T-helper 17 cell (primary cell): ENCODE measurements at regions not wholly inside any gene's neighbourhood (a gene's known extent, or its start where the extent isn't known, plus 50 kb on each side); places are given as distances from the start of the nearest gene placed in this dataset.

ENCODE experiments used
- ATAC-seq: fragments of 150-1000 bp; cut with Tn5 transposase; 2 replicates; pipeline ENCODE4 v1.10.0; 2021; ENCODE audit warnings: mild to moderate bottlenecking, moderate library complexity
- DNase-seq, 3 donors: peaks; one replicate each; pipeline versions ENCODE4 v3.0.0 to v3.0.0-alpha.2; 2020 to 2021
- H3K9me3 ChIP-seq: one replicate; pipeline ENCODE4 v1.7.0; 2013; ENCODE audit warnings: low read length, mild to moderate bottlenecking; ENCODE audit not compliant: control insufficient read depth, poor library complexity, severe bottlenecking
- H3K27ac Mint-ChIP-seq: one replicate; pipeline ENCODE4 v1.8.0; 2022; ENCODE audit warnings: mild to moderate bottlenecking, moderate library complexity, mixed read lengths
- H3K27me3 Mint-ChIP-seq: one replicate; pipeline ENCODE4 v1.8.0; 2022; ENCODE audit warnings: mixed read lengths
- H3K36me3 Mint-ChIP-seq: one replicate; pipeline ENCODE4 v1.8.0; 2022; ENCODE audit warnings: low read depth, mixed read lengths
- H3K4me1 Mint-ChIP-seq: one replicate; pipeline ENCODE4 v1.8.0; 2022; ENCODE audit warnings: mild to moderate bottlenecking, mixed read lengths
- H3K4me3 Mint-ChIP-seq: one replicate; pipeline ENCODE4 v1.8.0; 2022; ENCODE audit warnings: mild to moderate bottlenecking, moderate library complexity, mixed read lengths

- H3K9me3 ChIP-seq, result no peaks in the 10 kb centered on the region
- no peaks in the 10 kb centered on the region for H3K36me3 Mint-ChIP-seq
- ATAC-seq (no peak), DNase-seq (no peak)
- no peak overlapping the region for H3K4me3 Mint-ChIP-seq
- no peaks in the 10 kb centered on the region for H3K4me1 Mint-ChIP-seq
- no peaks in the 10 kb centered on the region for H3K27me3 Mint-ChIP-seq
- H3K27ac Mint-ChIP-seq, result no peak overlapping the region
Observed at GRCh38 chr5:88000877-88001276, 267.8 kb downstream of the TMEM161B start.

- no peaks in the 10 kb centered on the region for H3K9me3 ChIP-seq
- no peaks in the 10 kb centered on the region for H3K27me3 Mint-ChIP-seq
- H3K27ac Mint-ChIP-seq, result no peak overlapping the region
- H3K4me3 Mint-ChIP-seq, result no peak overlapping the region
- no peaks in the 10 kb centered on the region for H3K36me3 Mint-ChIP-seq
- no peak for ATAC-seq
- DNase-seq, result no peak
- no peaks in the 10 kb centered on the region for H3K4me1 Mint-ChIP-seq
Observed at GRCh38 chr5:87997662-87998061, 271.0 kb downstream of the TMEM161B start.

GRCh38 chr5:87966213-87966612, 302.4 kb downstream of the TMEM161B start:
- Mint-ChIP-seq H3K36me3 (no peaks in the 10 kb centered on the region), H3K4me3 (no peak overlapping the region), H3K4me1 (no peaks in the 10 kb centered on the region), H3K27me3 (peaks cover 4% of the 10 kb centered on the region), H3K27ac (no peak overlapping the region)
- DNase-seq (no peak), ATAC-seq (no peak)
- no peaks in the 10 kb centered on the region for H3K9me3 ChIP-seq

- DNase-seq, result no peak
- ATAC-seq, result no peak
- Mint-ChIP-seq H3K36me3 (no peaks in the 10 kb centered on the region), H3K27ac (no peak overlapping the region), H3K4me3 (no peak overlapping the region), H3K27me3 (no peaks in the 10 kb centered on the region), H3K4me1 (no peaks in the 10 kb centered on the region)
- H3K9me3 ChIP-seq, result no peaks in the 10 kb centered on the region
Observed at GRCh38 chr5:87954121-87954520, 314.5 kb downstream of the TMEM161B start.

GRCh38 chr5:87951661-87952060, 317.0 kb downstream of the TMEM161B start:
- H3K4me1 Mint-ChIP-seq, result no peaks in the 10 kb centered on the region
- H3K27me3 Mint-ChIP-seq, result no peaks in the 10 kb centered on the region
- ATAC-seq, result no peak
- no peak overlapping the region for H3K27ac Mint-ChIP-seq
- no peak overlapping the region for H3K4me3 Mint-ChIP-seq
- no peaks in the 10 kb centered on the region for H3K9me3 ChIP-seq
- no peak for DNase-seq
- no peaks in the 10 kb centered on the region for H3K36me3 Mint-ChIP-seq

GRCh38 chr5:87949676-87950631, 318.7 kb downstream of the TMEM161B start:
- H3K9me3 ChIP-seq, result no peaks in the 10 kb centered on the region
- no peak overlapping the region for H3K27ac Mint-ChIP-seq
- DNase-seq, result no peak
- H3K27me3 Mint-ChIP-seq, result no peaks in the 10 kb centered on the region
- H3K36me3 Mint-ChIP-seq, result peaks cover 2% of the 10 kb centered on the region
- H3K4me1 Mint-ChIP-seq, result no peaks in the 10 kb centered on the region
- no peak for ATAC-seq
- H3K4me3 Mint-ChIP-seq, result no peak overlapping the region

GRCh38 chr5:87948486-87948885, 320.2 kb downstream of the TMEM161B start:
- ATAC-seq (no peak), DNase-seq (no peak)
- no peak overlapping the region for H3K4me3 Mint-ChIP-seq
- H3K36me3 Mint-ChIP-seq, result peaks cover 2% of the 10 kb centered on the region
- H3K4me1 Mint-ChIP-seq, result no peaks in the 10 kb centered on the region
- no peak overlapping the region for H3K27ac Mint-ChIP-seq
- peaks cover 4% of the 10 kb centered on the region for H3K27me3 Mint-ChIP-seq
- no peaks in the 10 kb centered on the region for H3K9me3 ChIP-seq

GRCh38 chr5:87946271-87946670, 322.4 kb downstream of the TMEM161B start:
- Mint-ChIP-seq H3K4me1 (no peaks in the 10 kb centered on the region), H3K27ac (no peak overlapping the region), H3K36me3 (peaks cover 2% of the 10 kb centered on the region), H3K4me3 (no peak overlapping the region), H3K27me3 (peaks cover 4% of the 10 kb centered on the region)
- DNase-seq (no peak), ATAC-seq (no peak)
- H3K9me3 ChIP-seq, result no peaks in the 10 kb centered on the region

GRCh38 chr5:87945286-87945650, 323.4 kb downstream of the TMEM161B start:
- Mint-ChIP-seq H3K36me3 (peaks cover 2% of the 10 kb centered on the region), H3K27ac (no peak overlapping the region), H3K27me3 (peaks cover 4% of the 10 kb centered on the region), H3K4me3 (no peak overlapping the region), H3K4me1 (no peaks in the 10 kb centered on the region)
- DNase-seq (no peak), ATAC-seq (no peak)
- H3K9me3 ChIP-seq, result no peaks in the 10 kb centered on the region

- Mint-ChIP-seq H3K4me3 (no peak overlapping the region), H3K36me3 (peaks cover 2% of the 10 kb centered on the region), H3K27ac (no peak overlapping the region), H3K4me1 (no peaks in the 10 kb centered on the region), H3K27me3 (peaks cover 4% of the 10 kb centered on the region)
- ATAC-seq, result no peak
- DNase-seq, result no peak
- no peaks in the 10 kb centered on the region for H3K9me3 ChIP-seq
Observed at GRCh38 chr5:87944553-87945285, 323.9 kb downstream of the TMEM161B start.

GRCh38 chr5:87940775-87941174, 327.9 kb downstream of the TMEM161B start:
- H3K4me3 Mint-ChIP-seq, result no peak overlapping the region
- peaks cover 4% of the 10 kb centered on the region for H3K27me3 Mint-ChIP-seq
- DNase-seq (no peak), ATAC-seq (no peak)
- H3K36me3 Mint-ChIP-seq, result peaks cover 2% of the 10 kb centered on the region
- H3K4me1 Mint-ChIP-seq, result no peaks in the 10 kb centered on the region
- no peaks in the 10 kb centered on the region for H3K9me3 ChIP-seq
- no peak overlapping the region for H3K27ac Mint-ChIP-seq

GRCh38 chr5:87936667-87937066, 332.0 kb downstream of the TMEM161B start:
- H3K9me3 ChIP-seq, result no peaks in the 10 kb centered on the region
- DNase-seq, result no peak
- ATAC-seq, result no peak
- Mint-ChIP-seq H3K4me3 (no peak overlapping the region), H3K27ac (no peak overlapping the region), H3K27me3 (no peaks in the 10 kb centered on the region), H3K36me3 (no peaks in the 10 kb centered on the region), H3K4me1 (no peaks in the 10 kb centered on the region)

GRCh38 chr5:87924436-87924835, 344.2 kb downstream of the TMEM161B start:
- Mint-ChIP-seq H3K36me3 (peaks cover 3% of the 10 kb centered on the region), H3K27ac (no peak overlapping the region), H3K4me1 (no peaks in the 10 kb centered on the region), H3K27me3 (no peaks in the 10 kb centered on the region), H3K4me3 (no peak overlapping the region)
- ATAC-seq (no peak), DNase-seq (no peak)
- H3K9me3 ChIP-seq, result no peaks in the 10 kb centered on the region
